HG03575 (cell line): ENCODE measurements at regions not wholly inside any gene's neighbourhood (a gene's known extent, or its start where the extent isn't known, plus 50 kb on each side); places are given as distances from the start of the nearest gene placed in this dataset.

ENCODE experiments used
- ATAC-seq: cut with Tn5 transposase; IDR thresholded peaks from one replicate; pipeline ENCODE4 v1.9.1; 2021; ENCODE audit not compliant: unreplicated experiment, insufficient number of reproducible peaks, low FRiP score; ENCODE audit errors: extremely low read depth

- no peak for ATAC-seq
Observed at GRCh38 chrX:69110116-69110530, 55.1 kb downstream of the PJA1 start.

GRCh38 chrX:69109706-69110105, 55.5 kb downstream of the PJA1 start:
- ATAC-seq = no peak

- ATAC-seq = no peak
Observed at GRCh38 chrX:69109036-69109663, 56.1 kb downstream of the PJA1 start.

GRCh38 chrX:69107747-69108401, 57.4 kb downstream of the PJA1 start:
- no peak for ATAC-seq

- no peak for ATAC-seq
Observed at GRCh38 chrX:69107231-69107739, 58.0 kb downstream of the PJA1 start.

- ATAC-seq = no peak
Observed at GRCh38 chrX:69104756-69105434, 60.4 kb downstream of the PJA1 start.

GRCh38 chrX:69103539-69103938, 61.7 kb downstream of the PJA1 start:
- ATAC-seq = no peak

GRCh38 chrX:69102612-69103194, 62.5 kb downstream of the PJA1 start:
- no peak for ATAC-seq

GRCh38 chrX:69101683-69102251, 63.5 kb downstream of the PJA1 start:
- ATAC-seq = no peak

GRCh38 chrX:69100478-69100877, 64.8 kb downstream of the PJA1 start:
- no peak for ATAC-seq

- ATAC-seq = no peak
Observed at GRCh38 chrX:69097451-69098236, 67.6 kb downstream of the PJA1 start.

GRCh38 chrX:69096963-69097362, 68.3 kb downstream of the PJA1 start:
- ATAC-seq = no peak

GRCh38 chrX:69094977-69095669, 70.1 kb downstream of the PJA1 start:
- no peak for ATAC-seq

- ATAC-seq = no peak
Observed at GRCh38 chrX:69093960-69094871, 71.0 kb downstream of the PJA1 start.

- no peak for ATAC-seq
Observed at GRCh38 chrX:69090022-69090421, 75.2 kb downstream of the PJA1 start.

- no peak for ATAC-seq
Observed at GRCh38 chrX:69089203-69089602, 76.0 kb downstream of the PJA1 start.

GRCh38 chrX:69088171-69088938, 76.9 kb downstream of the PJA1 start:
- no peak for ATAC-seq
